NT2/D1 (cell line): ENCODE measurements at regions not wholly inside any gene's neighbourhood (a gene's known extent, or its start where the extent isn't known, plus 50 kb on each side); places are given as distances from the start of the nearest gene placed in this dataset.

Experiments used
- SUZ12 ChIP-seq: IDR thresholded peaks from 2 replicates; pipeline ENCODE4 v1.6.1; 2011; ENCODE audit not compliant: insufficient read length, insufficient read depth; ENCODE audit errors: extremely low read depth
- YY1 ChIP-seq: IDR thresholded peaks from 2 replicates; pipeline ENCODE4 v1.6.1; 2011; ENCODE audit not compliant: insufficient read length, insufficient read depth
- ZNF274 ChIP-seq: IDR thresholded peaks from 2 replicates; pipeline ENCODE4 v1.6.1; 2011; ENCODE audit warnings: mild to moderate bottlenecking, low read depth, low read length

DNA sequence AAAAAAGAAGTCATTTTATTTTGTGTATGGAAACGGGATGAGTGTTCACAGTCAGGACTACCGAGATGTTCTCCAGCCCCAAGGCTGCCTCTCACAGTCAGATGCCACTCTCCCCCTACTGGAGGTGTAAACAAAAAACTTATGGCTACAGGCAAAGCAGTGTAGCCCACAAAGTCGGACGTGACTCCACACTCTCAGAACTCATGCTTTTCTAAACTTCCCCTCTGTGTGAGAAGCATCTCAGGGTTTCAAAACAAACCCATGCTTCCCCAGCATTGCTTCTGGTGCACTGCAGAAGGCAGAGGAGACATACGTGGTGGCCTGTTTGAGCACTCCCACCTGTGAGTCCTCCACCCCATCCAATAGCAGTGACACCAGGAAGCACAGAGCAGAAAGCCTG lies 580.3 kb downstream of the BNC2 start:
- TF ChIP-seq SUZ12 (no peak), YY1 (no peak), ZNF274 (no peak)
